HG03280 (cell line): ENCODE measurements at regions not wholly inside any gene's neighbourhood (a gene's known extent, or its start where the extent isn't known, plus 50 kb on each side); places are given as distances from the start of the nearest gene placed in this dataset.

Source experiments
- ATAC-seq: cut with Tn5 transposase; IDR thresholded peaks from one replicate; pipeline ENCODE4 v1.9.1; 2021; ENCODE audit warnings: mild to moderate bottlenecking, moderate library complexity; ENCODE audit not compliant: unreplicated experiment

- no peak for ATAC-seq
Observed at GRCh38 chr5:2027790-2028189, 145.1 kb upstream of the IRX4 start.

GRCh38 chr5:2024986-2025721, 142.4 kb upstream of the IRX4 start:
- no peak for ATAC-seq

GRCh38 chr5:2023196-2023595, 140.5 kb upstream of the IRX4 start:
- no peak for ATAC-seq

- ATAC-seq, result no peak
Observed at GRCh38 chr5:2022436-2022835, 139.7 kb upstream of the IRX4 start.

GRCh38 chr5:2021484-2022176, 138.9 kb upstream of the IRX4 start:
- no peak for ATAC-seq

- no peak for ATAC-seq
Observed at GRCh38 chr5:2020730-2021129, 138.0 kb upstream of the IRX4 start.

GRCh38 chr5:2019716-2020115, 137.0 kb upstream of the IRX4 start:
- ATAC-seq, result no peak

- no peak for ATAC-seq
Observed at GRCh38 chr5:2018390-2018724, 135.6 kb upstream of the IRX4 start.

- no peak for ATAC-seq
Observed at GRCh38 chr5:2017540-2018389, 135.0 kb upstream of the IRX4 start.

GRCh38 chr5:2015961-2016360, 133.2 kb upstream of the IRX4 start:
- no peak for ATAC-seq

GRCh38 chr5:2015124-2015848, 132.6 kb upstream of the IRX4 start:
- ATAC-seq, result no peak

- no peak for ATAC-seq
Observed at GRCh38 chr5:2014058-2014610, 131.4 kb upstream of the IRX4 start.

- ATAC-seq, result no peak
Observed at GRCh38 chr5:2013301-2014057, 130.8 kb upstream of the IRX4 start.

GRCh38 chr5:2012885-2013284, 130.2 kb upstream of the IRX4 start:
- ATAC-seq, result no peak

- ATAC-seq, result no peak
Observed at GRCh38 chr5:2011481-2012411, 129.0 kb upstream of the IRX4 start.

- ATAC-seq, result no peak
Observed at GRCh38 chr5:2010940-2011339, 128.2 kb upstream of the IRX4 start.

GRCh38 chr5:2009986-2010914, 127.5 kb upstream of the IRX4 start:
- ATAC-seq, result no peak
